ENCODE measurements at regions not wholly inside any gene's neighbourhood (a gene's known extent, or its start where the extent isn't known, plus 50 kb on each side); places are given as distances from the start of the nearest gene placed in this dataset.

GRCh38 chr6:168956884-168957730 lies 296.5 kb downstream of the THBS2 start:
- TF ChIP-seq GATA2 (IDR thresholded peaks at IDR 0.05; ENCODE audit: low read depth, low read length) (no peak), GATA3 (IDR thresholded peaks at IDR 0.05; ENCODE audit: low read depth, low read length) (no peak)

- no peak for TF ChIP-seq GATA2 (IDR thresholded peaks at IDR 0.05; ENCODE audit: low read depth, low read length)
- TF ChIP-seq GATA3 (IDR thresholded peaks at IDR 0.05; ENCODE audit: low read depth, low read length): no peak
Measured at GRCh38 chr6:168956141-168956838, 297.4 kb downstream of the THBS2 start.

GRCh38 chr6:168953461-168953860 lies 300.2 kb downstream of the THBS2 start:
- TF ChIP-seq GATA3 (IDR thresholded peaks at IDR 0.05; ENCODE audit: low read depth, low read length): no peak
- no peak for TF ChIP-seq GATA2 (IDR thresholded peaks at IDR 0.05; ENCODE audit: low read depth, low read length)

- no peak for TF ChIP-seq GATA2 (IDR thresholded peaks at IDR 0.05; ENCODE audit: low read depth, low read length)
- no peak for TF ChIP-seq GATA3 (IDR thresholded peaks at IDR 0.05; ENCODE audit: low read depth, low read length)
Measured at GRCh38 chr6:168951217-168951616, 302.4 kb downstream of the THBS2 start.

GRCh38 chr6:168950858-168951214 lies 302.8 kb downstream of the THBS2 start:
- TF ChIP-seq GATA3 (IDR thresholded peaks at IDR 0.05; ENCODE audit: low read depth, low read length): no peak
- TF ChIP-seq GATA2 (IDR thresholded peaks at IDR 0.05; ENCODE audit: low read depth, low read length): no peak

- no peak for TF ChIP-seq GATA3 (IDR thresholded peaks at IDR 0.05; ENCODE audit: low read depth, low read length)
- TF ChIP-seq GATA2 (IDR thresholded peaks at IDR 0.05; ENCODE audit: low read depth, low read length): no peak
Measured at GRCh38 chr6:168949981-168950857, 303.4 kb downstream of the THBS2 start.

- TF ChIP-seq GATA3 (IDR thresholded peaks at IDR 0.05; ENCODE audit: low read depth, low read length): no peak
- TF ChIP-seq GATA2 (IDR thresholded peaks at IDR 0.05; ENCODE audit: low read depth, low read length): no peak
Measured at GRCh38 chr6:168948990-168949531, 304.6 kb downstream of the THBS2 start.

- TF ChIP-seq GATA2 (IDR thresholded peaks at IDR 0.05; ENCODE audit: low read depth, low read length) (no peak), GATA3 (IDR thresholded peaks at IDR 0.05; ENCODE audit: low read depth, low read length) (no peak)
Measured at GRCh38 chr6:168948002-168948401, 305.6 kb downstream of the THBS2 start.

GRCh38 chr6:168943231-168943905 lies 310.3 kb downstream of the THBS2 start:
- no peak for TF ChIP-seq GATA3 (IDR thresholded peaks at IDR 0.05; ENCODE audit: low read depth, low read length)
- TF ChIP-seq GATA2 (IDR thresholded peaks at IDR 0.05; ENCODE audit: low read depth, low read length): no peak

- TF ChIP-seq GATA2 (IDR thresholded peaks at IDR 0.05; ENCODE audit: low read depth, low read length) (no peak), GATA3 (IDR thresholded peaks at IDR 0.05; ENCODE audit: low read depth, low read length) (no peak)
Measured at GRCh38 chr6:168942646-168943045, 311.0 kb downstream of the THBS2 start.

GRCh38 chr6:168941036-168941435 lies 312.6 kb downstream of the THBS2 start:
- TF ChIP-seq GATA2 (IDR thresholded peaks at IDR 0.05; ENCODE audit: low read depth, low read length) (no peak), GATA3 (IDR thresholded peaks at IDR 0.05; ENCODE audit: low read depth, low read length) (no peak)

GRCh38 chr6:168939796-168940195 lies 313.9 kb downstream of the THBS2 start:
- TF ChIP-seq GATA3 (IDR thresholded peaks at IDR 0.05; ENCODE audit: low read depth, low read length) (no peak), GATA2 (IDR thresholded peaks at IDR 0.05; ENCODE audit: low read depth, low read length) (no peak)

GRCh38 chr6:168939041-168939440 lies 314.6 kb downstream of the THBS2 start:
- TF ChIP-seq GATA2 (IDR thresholded peaks at IDR 0.05; ENCODE audit: low read depth, low read length) (no peak), GATA3 (IDR thresholded peaks at IDR 0.05; ENCODE audit: low read depth, low read length) (no peak)

All from SH-SY5Y (cell line).